Left ventricle myocardium inferior (tissue), 1 donor: ENCODE measurements at regions not wholly inside any gene's neighbourhood (a gene's known extent, or its start where the extent isn't known, plus 50 kb on each side); places are given as distances from the start of the nearest gene placed in this dataset.

Experiments used
- DNase-seq: peaks from one replicate; pipeline ENCODE4 v3.0.0-alpha.2; 2020
- H3K27ac ChIP-seq: fragments of 200-600 bp; replicated peaks from 2 replicates; pipeline ENCODE4 v1.8.0; 2021
- H3K27me3 ChIP-seq: fragments of 200-600 bp; 2 replicates; pipeline ENCODE4 v1.8.0; 2021; ENCODE audit warnings: low read depth
- H3K36me3 ChIP-seq: fragments of 200-600 bp; 2 replicates; pipeline ENCODE4 v1.8.0; 2021
- H3K4me1 ChIP-seq: fragments of 200-600 bp; 2 replicates; pipeline ENCODE4 v1.8.0; 2021
- H3K4me3 ChIP-seq: fragments of 200-600 bp; 2 replicates; pipeline ENCODE4 v1.8.0; 2021; ENCODE audit warnings: mild to moderate bottlenecking, moderate library complexity
- H3K9me3 ChIP-seq: fragments of 200-600 bp; replicated peaks from 2 replicates; pipeline ENCODE4 v1.8.0; 2021
- intact Hi-C: fragments of 100-400 bp; cut with micrococcal nuclease; formaldehyde crosslinking; loops from one replicate; pipeline ENCODE4 v1.11.0; 2022
- TF ChIP-seq, protein P1 (sequence below): fragments of 200-600 bp; IDR thresholded peaks from 2 replicates; pipeline ENCODE4 v1.8.0; 2021; ENCODE audit warnings: antibody characterized with exemption, mild to moderate bottlenecking, borderline replicate concordance
- donor health status: DM: no; HTN: yes; CAD: no; lungs with severe emphysema.

- no peaks in the 10 kb centered on the region for H3K36me3 ChIP-seq
- H3K27me3 ChIP-seq, result no peaks in the 10 kb centered on the region
- no peak overlapping the region for H3K4me3 ChIP-seq
- TF ChIP-seq, protein P1, sequence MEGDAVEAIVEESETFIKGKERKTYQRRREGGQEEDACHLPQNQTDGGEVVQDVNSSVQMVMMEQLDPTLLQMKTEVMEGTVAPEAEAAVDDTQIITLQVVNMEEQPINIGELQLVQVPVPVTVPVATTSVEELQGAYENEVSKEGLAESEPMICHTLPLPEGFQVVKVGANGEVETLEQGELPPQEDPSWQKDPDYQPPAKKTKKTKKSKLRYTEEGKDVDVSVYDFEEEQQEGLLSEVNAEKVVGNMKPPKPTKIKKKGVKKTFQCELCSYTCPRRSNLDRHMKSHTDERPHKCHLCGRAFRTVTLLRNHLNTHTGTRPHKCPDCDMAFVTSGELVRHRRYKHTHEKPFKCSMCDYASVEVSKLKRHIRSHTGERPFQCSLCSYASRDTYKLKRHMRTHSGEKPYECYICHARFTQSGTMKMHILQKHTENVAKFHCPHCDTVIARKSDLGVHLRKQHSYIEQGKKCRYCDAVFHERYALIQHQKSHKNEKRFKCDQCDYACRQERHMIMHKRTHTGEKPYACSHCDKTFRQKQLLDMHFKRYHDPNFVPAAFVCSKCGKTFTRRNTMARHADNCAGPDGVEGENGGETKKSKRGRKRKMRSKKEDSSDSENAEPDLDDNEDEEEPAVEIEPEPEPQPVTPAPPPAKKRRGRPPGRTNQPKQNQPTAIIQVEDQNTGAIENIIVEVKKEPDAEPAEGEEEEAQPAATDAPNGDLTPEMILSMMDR, result peak; percentile 3
- DNase-seq, result peak; percentile 51
- H3K4me1 ChIP-seq, result peaks cover 23% of the 10 kb centered on the region
- no peak overlapping the region for H3K27ac ChIP-seq
- intact Hi-C loops, result no loop called here
- no peaks in the 10 kb centered on the region for H3K9me3 ChIP-seq
Observed at GRCh38 chr7:49643321-49643720, 130.1 kb upstream of the VWC2 start.

- Histone ChIP-seq H3K4me3 (no peak overlapping the region), H3K4me1 (peaks cover 19% of the 10 kb centered on the region), H3K27ac (no peak overlapping the region), H3K36me3 (no peaks in the 10 kb centered on the region), H3K9me3 (no peaks in the 10 kb centered on the region), H3K27me3 (no peaks in the 10 kb centered on the region)
- TF ChIP-seq, protein P1, result no peak
- DNase-seq, result no peak
- intact Hi-C loops, result no loop called here
Observed at GRCh38 chr7:49643736-49644135, 129.7 kb upstream of the VWC2 start.

DNA sequence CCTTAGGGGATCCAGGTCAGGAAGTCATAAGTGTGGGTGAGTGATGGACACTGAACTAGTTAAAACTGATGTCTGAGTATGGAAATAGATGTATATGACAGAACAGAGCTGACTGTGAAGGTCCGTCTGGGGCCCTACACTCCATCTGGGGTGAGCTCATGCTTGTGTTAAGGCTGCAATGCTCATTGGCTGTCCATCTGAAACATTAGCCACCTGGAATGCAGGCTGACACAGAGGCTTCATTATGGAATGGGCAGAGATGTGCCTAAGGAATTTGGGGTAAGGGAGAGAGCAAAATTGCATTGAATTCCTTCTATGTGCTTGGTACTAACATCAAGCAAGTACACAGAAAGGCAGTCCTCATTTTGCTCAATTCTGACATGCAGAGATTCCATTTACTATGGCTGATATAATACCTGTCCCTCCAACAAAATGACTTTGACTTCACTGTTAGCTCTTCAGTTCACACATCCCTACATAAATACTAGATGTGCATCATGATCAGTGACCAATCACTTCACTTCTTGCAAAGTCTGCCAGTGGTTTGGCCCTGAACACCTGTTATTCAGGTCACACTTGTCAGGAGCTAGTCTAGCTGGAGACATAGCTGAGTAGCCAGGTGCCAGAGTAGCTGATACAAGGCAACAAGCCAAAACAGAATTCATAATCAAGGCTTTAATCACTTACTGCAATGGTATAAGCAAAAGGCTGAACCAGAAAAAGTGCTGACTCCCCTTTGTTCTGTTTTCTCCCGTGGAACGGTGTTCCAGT is 128.9 kb upstream of the VWC2 start:
- Histone ChIP-seq H3K9me3 (no peaks in the 10 kb centered on the region), H3K36me3 (no peaks in the 10 kb centered on the region), H3K4me1 (peaks cover 13% of the 10 kb centered on the region), H3K4me3 (no peak overlapping the region), H3K27ac (no peak overlapping the region), H3K27me3 (no peaks in the 10 kb centered on the region)
- DNase-seq, result no peak
- TF ChIP-seq, protein P1, result no peak
- intact Hi-C loops, result no loop called here

DNA sequence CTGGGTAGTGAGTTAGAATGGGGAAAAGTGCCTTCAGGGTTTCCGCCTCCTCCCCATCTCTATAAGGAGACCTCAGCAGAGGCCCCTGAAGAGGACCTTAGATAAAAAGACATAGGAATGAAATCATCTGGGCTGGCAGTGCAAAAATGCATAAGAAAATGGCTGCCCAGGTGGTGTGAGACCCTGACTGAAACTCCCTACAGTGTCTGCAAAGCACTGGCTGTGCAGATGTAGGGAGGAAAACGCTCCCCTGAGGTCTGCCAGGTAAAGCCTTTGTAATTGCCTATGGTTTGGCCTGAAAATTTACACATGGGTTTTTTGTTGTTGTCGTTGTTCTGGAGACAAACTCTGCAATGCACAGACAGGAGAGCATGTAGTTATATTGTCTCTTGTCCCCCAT is 128.1 kb upstream of the VWC2 start:
- Histone ChIP-seq H3K9me3 (no peaks in the 10 kb centered on the region), H3K4me3 (no peak overlapping the region), H3K27me3 (no peaks in the 10 kb centered on the region), H3K4me1 (peaks cover 13% of the 10 kb centered on the region), H3K36me3 (no peaks in the 10 kb centered on the region), H3K27ac (no peak overlapping the region)
- DNase-seq, result no peak
- intact Hi-C loops, result no loop called here
- TF ChIP-seq, protein P1, result no peak

GRCh38 chr7:49660170-49660783 is 113.2 kb upstream of the VWC2 start:
- Histone ChIP-seq H3K36me3 (no peaks in the 10 kb centered on the region), H3K27me3 (no peaks in the 10 kb centered on the region), H3K27ac (no peak overlapping the region), H3K4me3 (no peak overlapping the region), H3K4me1 (no peaks in the 10 kb centered on the region), H3K9me3 (no peaks in the 10 kb centered on the region)
- TF ChIP-seq, protein P1, result no peak
- no peak for DNase-seq
- intact Hi-C loops, result no loop called here
